Astrocyte of the spinal cord (primary cell): ENCODE measurements at regions not wholly inside any gene's neighbourhood (a gene's known extent, or its start where the extent isn't known, plus 50 kb on each side); places are given as distances from the start of the nearest gene placed in this dataset.

Source experiments
- DNase-seq: peaks from one replicate; pipeline ENCODE4 v3.0.0; 2011; ENCODE audit warnings: low read depth, low spot score
- H3K4me3 ChIP-seq: 2 replicates; pipeline ENCODE4 v1.5.1; 2011; ENCODE audit warnings: low read depth, mild to moderate bottlenecking, low read length, moderate library complexity
- CTCF ChIP-seq: IDR thresholded peaks from 2 replicates; pipeline ENCODE4 v1.5.1; 2012; ENCODE audit warnings: low read depth, mild to moderate bottlenecking, low read length, inconsistent platforms
- in situ Hi-C: cut with HindIII; loops from 2 replicates; pipeline ENCODE4 v1.10.0; 2017; ENCODE audit warnings: low sequenced_read_pairs

GRCh38 chr14:94885481-94886155 lies 115.7 kb upstream of the GSC start:
- no peak for TF ChIP-seq CTCF
- no peak for DNase-seq
- no peak overlapping the region for H3K4me3 ChIP-seq
- in situ Hi-C loops: no loop called here

DNA sequence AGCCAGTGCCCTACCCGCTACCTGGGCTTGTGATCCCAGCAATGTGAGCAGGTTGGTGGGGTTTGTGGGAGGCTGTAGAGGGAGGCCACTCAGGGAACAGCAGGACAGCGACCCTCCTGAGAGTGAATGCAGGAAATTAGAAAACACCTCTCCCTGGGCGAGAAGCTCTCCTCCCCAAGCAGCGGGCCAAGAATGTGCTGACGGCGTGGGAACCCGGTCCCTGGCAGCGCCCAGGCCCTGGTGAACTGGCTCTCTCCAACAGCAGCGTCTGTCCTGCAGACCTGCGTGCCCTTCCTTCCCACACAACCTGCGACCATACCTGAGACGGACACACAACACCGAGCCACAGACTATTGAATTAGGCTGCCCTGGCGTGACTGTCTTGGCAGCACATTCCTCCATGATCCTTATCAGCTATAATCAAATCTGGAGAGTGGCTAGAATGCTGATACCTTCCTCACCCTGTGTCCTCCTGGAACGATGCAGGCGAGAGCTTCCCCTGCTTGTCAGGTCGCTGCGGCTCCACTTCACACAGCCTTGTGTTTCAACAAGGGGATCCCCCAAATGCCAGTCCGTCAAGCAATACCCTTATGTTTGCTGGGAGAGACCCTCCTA lies 114.8 kb upstream of the GSC start:
- TF ChIP-seq CTCF: no peak
- DNase-seq: no peak
- in situ Hi-C loops: no loop called here
- H3K4me3 ChIP-seq: no peak overlapping the region

- in situ Hi-C loops: no loop called here
- TF ChIP-seq CTCF: no peak
- no peak overlapping the region for H3K4me3 ChIP-seq
- DNase-seq: no peak
Observed at GRCh38 chr14:94882401-94882800, 112.5 kb upstream of the GSC start.

DNA sequence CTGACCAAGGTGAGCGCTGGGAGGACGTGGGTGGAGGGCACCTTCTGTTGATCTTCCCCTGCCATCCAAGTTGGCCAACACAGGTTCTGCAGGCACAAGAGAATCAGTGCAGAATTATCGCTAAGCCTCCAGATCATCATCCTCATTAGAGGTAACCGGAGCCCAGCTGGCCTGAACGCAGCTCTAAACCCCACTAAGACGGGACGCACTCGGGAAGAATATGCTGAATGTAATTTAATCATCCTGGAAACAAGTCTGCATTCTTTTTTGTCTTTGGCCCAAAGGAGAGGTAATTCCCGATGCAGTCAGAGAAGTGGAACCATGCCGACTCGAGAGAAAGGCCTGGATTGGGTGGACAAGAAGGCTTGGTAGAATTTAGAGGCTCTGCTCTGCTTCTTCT lies 111.0 kb upstream of the GSC start:
- no peak for TF ChIP-seq CTCF
- in situ Hi-C loops: no loop called here
- no peak overlapping the region for H3K4me3 ChIP-seq
- no peak for DNase-seq

- no peak overlapping the region for H3K4me3 ChIP-seq
- in situ Hi-C loops: no loop called here
- TF ChIP-seq CTCF: no peak
- DNase-seq: no peak
Observed at GRCh38 chr14:94880106-94880505, 110.2 kb upstream of the GSC start.

- no peak overlapping the region for H3K4me3 ChIP-seq
- in situ Hi-C loops: no loop called here
- TF ChIP-seq CTCF: no peak
- no peak for DNase-seq
Observed at GRCh38 chr14:94879537-94879936, 109.6 kb upstream of the GSC start.

DNA sequence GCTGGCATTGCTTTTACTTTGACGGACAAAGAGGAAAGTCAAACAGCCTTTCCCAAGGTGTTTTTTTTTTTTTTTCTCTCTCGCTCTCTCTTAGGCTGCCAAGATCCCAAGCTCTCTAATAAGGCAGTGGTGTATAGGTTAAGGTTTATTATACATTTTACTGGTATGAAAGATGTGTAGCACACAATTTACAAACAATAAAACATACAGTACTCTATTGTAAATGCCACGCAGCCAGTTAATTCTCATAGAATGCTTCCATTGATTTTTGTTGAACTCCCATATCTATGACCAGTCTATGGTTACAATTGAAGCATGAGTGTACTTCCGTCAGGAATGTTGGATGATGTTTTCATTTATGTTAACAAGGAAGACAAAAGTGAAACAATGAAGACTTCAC lies 106.4 kb upstream of the GSC start:
- no peak for TF ChIP-seq CTCF
- no peak overlapping the region for H3K4me3 ChIP-seq
- in situ Hi-C loops: no loop called here
- no peak for DNase-seq
